ENCODE measurements at regions not wholly inside any gene's neighbourhood (a gene's known extent, or its start where the extent isn't known, plus 50 kb on each side); places are given as distances from the start of the nearest gene placed in this dataset.

- no peaks in the 10 kb centered on the region for H3K27me3 ChIP-seq (ENCODE audit: control insufficient read depth, extremely low read depth, insufficient read depth, low read length)
- DNase-seq (ENCODE audit: low read depth, low spot score) = no peak
- H3K9me1 ChIP-seq (ENCODE audit: control insufficient read depth, extremely low read depth, insufficient read depth, low read length) = no peaks in the 10 kb centered on the region
- H4K20me1 ChIP-seq (ENCODE audit: control insufficient read depth, extremely low read depth, insufficient read depth, low read length) = no peaks in the 10 kb centered on the region
- no peak overlapping the region for H2AFZ ChIP-seq (ENCODE audit: control insufficient read depth, low read length)
- TF ChIP-seq CTCF (optimal IDR thresholded peaks at IDR 0.05 in 1 of 3, IDR thresholded peaks at IDR 0.05 in 1 of 3, conservative IDR thresholded peaks at IDR 0.05 in 1 of 3; ENCODE audit: extremely low read depth in 1 of 3, insufficient read depth in 2 of 3, low read length in 3 of 3) = no peak
- TF ChIP-seq EZH2 (IDR thresholded peaks at IDR 0.05; ENCODE audit: low read length) = no peak
- no peaks in the 10 kb centered on the region for H3K79me2 ChIP-seq (ENCODE audit: control insufficient read depth, insufficient read depth, low read length)
- H3K36me3 ChIP-seq (ENCODE audit: control insufficient read depth in 2 of 2, extremely low read depth in 1 of 2, insufficient read depth in 2 of 2, low read length in 2 of 2) = no peaks in the 10 kb centered on the region
- no peak for FAIRE-seq
- H3K4me2 ChIP-seq (ENCODE audit: control insufficient read depth, extremely low read depth, insufficient read depth, low read depth, low read length) = no peak overlapping the region
- no peak overlapping the region for H3K9ac ChIP-seq (ENCODE audit: control insufficient read depth, extremely low read depth, insufficient read depth, low read length)
- no peaks in the 10 kb centered on the region for H3K4me1 ChIP-seq (ENCODE audit: control insufficient read depth, extremely low read depth, insufficient read depth, low read length)
- H3K27ac ChIP-seq (ENCODE audit: control insufficient read depth, insufficient read depth, low read length) = no peak overlapping the region
- no peaks in the 10 kb centered on the region for H3K9me3 ChIP-seq (ENCODE audit: control insufficient read depth, low read depth, low read length)
- dilution Hi-C loops (cut with MboI; ENCODE audit: extremely low pct_ligation_motif_present, low sequenced_read_pairs) = no loop called here
- no peak overlapping the region for H3K4me3 ChIP-seq (ENCODE audit: control insufficient read depth in 2 of 3, extremely low read depth in 1 of 3, insufficient read depth in 2 of 3, low read depth in 1 of 3, low read length in 3 of 3)
These were observed 301.0 kb upstream of the SOX14 start for GRCh38 chr3:137463131-137463530.

GRCh38 chr3:137464341-137464740 is 299.8 kb upstream of the SOX14 start:
- no peaks in the 10 kb centered on the region for H3K27me3 ChIP-seq (ENCODE audit: control insufficient read depth, extremely low read depth, insufficient read depth, low read length)
- H4K20me1 ChIP-seq (ENCODE audit: control insufficient read depth, extremely low read depth, insufficient read depth, low read length) = no peaks in the 10 kb centered on the region
- no peak for DNase-seq (ENCODE audit: low read depth, low spot score)
- no peaks in the 10 kb centered on the region for H3K9me1 ChIP-seq (ENCODE audit: control insufficient read depth, extremely low read depth, insufficient read depth, low read length)
- no peak overlapping the region for H3K27ac ChIP-seq (ENCODE audit: control insufficient read depth, insufficient read depth, low read length)
- dilution Hi-C loops (cut with MboI; ENCODE audit: extremely low pct_ligation_motif_present, low sequenced_read_pairs) = no loop called here
- H3K9ac ChIP-seq (ENCODE audit: control insufficient read depth, extremely low read depth, insufficient read depth, low read length) = no peak overlapping the region
- H3K9me3 ChIP-seq (ENCODE audit: control insufficient read depth, low read depth, low read length) = no peaks in the 10 kb centered on the region
- H3K79me2 ChIP-seq (ENCODE audit: control insufficient read depth, insufficient read depth, low read length) = no peaks in the 10 kb centered on the region
- H3K4me3 ChIP-seq (ENCODE audit: control insufficient read depth in 2 of 3, extremely low read depth in 1 of 3, insufficient read depth in 2 of 3, low read depth in 1 of 3, low read length in 3 of 3) = no peak overlapping the region
- no peak overlapping the region for H3K4me2 ChIP-seq (ENCODE audit: control insufficient read depth, extremely low read depth, insufficient read depth, low read depth, low read length)
- no peak for FAIRE-seq
- TF ChIP-seq EZH2 (IDR thresholded peaks at IDR 0.05; ENCODE audit: low read length) (no peak), CTCF (optimal IDR thresholded peaks at IDR 0.05 in 1 of 3, IDR thresholded peaks at IDR 0.05 in 1 of 3, conservative IDR thresholded peaks at IDR 0.05 in 1 of 3; ENCODE audit: extremely low read depth in 1 of 3, insufficient read depth in 2 of 3, low read length in 3 of 3) (no peak)
- H2AFZ ChIP-seq (ENCODE audit: control insufficient read depth, low read length) = no peak overlapping the region
- no peaks in the 10 kb centered on the region for H3K36me3 ChIP-seq (ENCODE audit: control insufficient read depth in 2 of 2, extremely low read depth in 1 of 2, insufficient read depth in 2 of 2, low read length in 2 of 2)
- H3K4me1 ChIP-seq (ENCODE audit: control insufficient read depth, extremely low read depth, insufficient read depth, low read length) = no peaks in the 10 kb centered on the region
